ENCODE measurements at regions not wholly inside any gene's neighbourhood (a gene's known extent, or its start where the extent isn't known, plus 50 kb on each side); places are given as distances from the start of the nearest gene placed in this dataset.

DNA sequence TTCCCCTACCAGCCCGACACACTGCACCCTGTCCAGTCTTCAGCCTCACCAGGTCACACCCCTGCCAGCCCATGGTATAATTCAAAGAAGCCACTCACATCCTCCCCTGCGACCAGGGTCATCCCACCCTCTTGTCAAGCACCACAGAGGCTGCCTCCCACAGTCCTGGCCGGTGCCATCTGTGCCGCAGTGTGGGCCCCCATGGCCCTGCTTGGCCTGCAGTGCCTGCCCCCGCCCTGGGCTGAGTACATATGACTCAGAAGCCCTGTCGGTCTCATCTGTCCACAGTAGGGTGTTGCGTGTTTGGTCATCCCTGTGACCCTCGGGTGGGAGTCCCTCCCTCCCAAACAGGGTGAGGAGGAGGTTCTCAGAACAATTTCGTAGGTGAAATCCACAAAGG is 190.8 kb upstream of the AJAP1 start:
- TF ChIP-seq SPI1 (IDR thresholded peaks at IDR 0.05; ENCODE audit: low read depth, low read length) (no peak), TAF1 (IDR thresholded peaks at IDR 0.05; ENCODE audit: low read depth, low read length) (no peak), POLR2AphosphoS5 (IDR thresholded peaks at IDR 0.05; ENCODE audit: low read depth, low read length) (no peak), POLR2A (IDR thresholded peaks at IDR 0.05; ENCODE audit: low read depth, low read length) (no peak), POU2F2 (IDR thresholded peaks at IDR 0.05; ENCODE audit: low read depth, low read length) (no peak), PAX5 (IDR thresholded peaks at IDR 0.05; ENCODE audit: insufficient read depth, low read length, severe bottlenecking) (no peak)
